ENCODE measurements at regions not wholly inside any gene's neighbourhood (a gene's known extent, or its start where the extent isn't known, plus 50 kb on each side); places are given as distances from the start of the nearest gene placed in this dataset.
"Not testable (repeated sequence)": the region's sequence is repeated elsewhere in the genome, so short reads cannot be mapped to it uniquely, and the experiment has no call there.

DNA sequence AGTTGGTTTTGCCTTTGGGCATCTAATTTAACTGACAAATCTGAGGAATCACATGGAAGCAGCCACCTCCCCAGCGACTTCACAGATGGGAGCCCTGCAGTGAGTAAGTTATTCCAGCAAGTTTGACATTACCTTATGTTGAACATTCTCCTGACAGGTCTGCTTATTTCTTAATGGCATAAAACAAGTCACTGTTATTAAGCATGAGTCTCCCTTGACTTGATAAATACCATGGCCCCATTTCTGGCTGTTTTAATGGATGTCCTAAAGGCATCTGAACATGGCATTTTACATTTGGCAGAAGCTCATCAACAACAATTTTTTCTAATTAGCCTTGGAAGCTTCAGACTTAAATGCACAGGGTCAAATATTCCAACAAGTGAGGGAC is 92.6 kb upstream of the CREB1 start:
- DNase-seq: no peak
- Histone ChIP-seq H3K9me3 (no peaks in the 10 kb centered on the region), H3K4me3 (no peak overlapping the region), H3K36me3 (ENCODE audit: low read depth, missing control alignments) (no peaks in the 10 kb centered on the region), H3K4me1 (no peaks in the 10 kb centered on the region), H3K27ac (no peak overlapping the region), H3K27me3 (no peaks in the 10 kb centered on the region)
- intact Hi-C loops (cut with DNase I; ENCODE audit: low total_unique reads): no loop called here
- TF ChIP-seq POLR2A (IDR thresholded peaks at IDR 0.05): no peak
- no peak for TF ChIP-seq CTCF (IDR thresholded peaks at IDR 0.05)
- WGBS, 2 donors: 92 to 100% methylated on average over 1 of the region's 1 CpG

DNA sequence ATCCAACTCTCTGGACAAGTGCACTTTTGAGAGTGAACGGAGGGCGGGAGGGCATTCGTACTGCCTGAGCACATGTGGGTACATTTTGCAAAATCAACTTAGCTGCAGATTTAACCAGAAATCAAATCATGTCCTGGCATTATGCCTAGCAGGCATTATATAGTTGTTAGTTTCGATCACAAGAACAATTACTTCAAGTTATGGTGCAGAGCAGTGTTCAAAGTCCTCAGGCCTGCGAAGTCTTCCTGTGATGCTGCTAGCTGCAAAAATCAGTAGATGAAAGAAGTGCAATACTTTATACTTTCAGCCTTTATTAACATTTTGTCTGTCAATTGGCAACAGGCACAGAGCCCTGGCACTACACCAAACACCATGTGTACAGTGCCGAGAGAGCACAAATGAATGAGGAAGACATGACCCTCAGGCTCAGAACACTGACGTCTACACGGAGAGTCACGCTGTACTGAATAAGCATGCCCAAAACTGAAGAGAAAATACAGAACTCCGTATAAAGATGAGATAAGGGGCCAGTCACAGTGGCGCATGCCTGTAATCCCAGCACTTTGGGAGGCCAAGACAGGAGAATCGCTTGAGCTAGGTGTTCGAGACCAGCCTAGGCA is 92.1 kb upstream of the CREB1 start:
- WGBS, 2 donors: 75 to 76% methylated on average over 13 of the region's 13 CpGs
- no peaks in the 10 kb centered on the region for H3K27me3 ChIP-seq
- H3K4me3 ChIP-seq: no peak overlapping the region
- peak; percentile 38 for DNase-seq
- TF ChIP-seq CTCF (IDR thresholded peaks at IDR 0.05) (no peak), POLR2A (IDR thresholded peaks at IDR 0.05) (no peak)
- no peak overlapping the region for H3K27ac ChIP-seq
- H3K9me3 ChIP-seq: no peaks in the 10 kb centered on the region
- no peaks in the 10 kb centered on the region for H3K4me1 ChIP-seq
- no peaks in the 10 kb centered on the region for H3K36me3 ChIP-seq (ENCODE audit: low read depth, missing control alignments)
- intact Hi-C loops (cut with DNase I; ENCODE audit: low total_unique reads): no loop called here

DNA sequence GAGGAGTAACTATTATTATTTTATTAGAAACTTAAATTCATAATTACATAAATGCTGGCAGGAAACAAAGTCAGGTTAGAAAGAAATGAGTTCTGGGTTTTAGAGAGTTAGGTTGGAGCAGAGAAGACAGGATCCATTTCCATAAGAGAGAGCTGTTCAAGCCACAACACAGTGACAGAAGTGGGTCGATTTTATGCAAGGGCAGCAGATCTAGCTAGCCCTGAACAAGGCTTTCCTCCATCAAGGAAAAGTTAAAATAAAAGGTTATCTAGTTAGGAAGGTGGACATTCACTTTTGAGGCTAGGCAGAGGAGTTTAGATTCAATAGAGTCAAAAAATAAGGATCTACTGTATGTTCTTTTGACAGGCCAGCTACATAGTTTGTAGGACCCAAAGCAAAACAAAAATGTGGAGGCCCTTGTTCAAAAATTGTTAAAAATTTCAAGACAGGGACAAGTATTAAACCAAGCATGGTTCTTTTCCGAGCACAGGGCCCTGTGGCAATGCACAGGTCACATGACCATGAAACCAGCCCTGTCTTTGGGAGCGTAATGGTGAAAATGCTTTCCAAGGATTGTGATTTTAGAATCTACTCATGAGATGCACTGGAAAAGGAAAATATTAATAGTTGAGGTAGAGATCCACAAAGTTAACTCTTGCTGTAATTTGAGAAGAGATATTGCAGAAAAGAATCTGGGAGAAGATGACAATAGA is 91.2 kb upstream of the CREB1 start:
- no peaks in the 10 kb centered on the region for H3K9me3 ChIP-seq
- no peak overlapping the region for H3K4me3 ChIP-seq
- intact Hi-C loops (cut with DNase I; ENCODE audit: low total_unique reads): no loop called here
- H3K27ac ChIP-seq: no peak overlapping the region
- TF ChIP-seq POLR2A (IDR thresholded peaks at IDR 0.05): no peak
- no peaks in the 10 kb centered on the region for H3K36me3 ChIP-seq (ENCODE audit: low read depth, missing control alignments)
- WGBS, 2 donors: 90 to 96% methylated on average over 3 of the region's 3 CpGs
- no peaks in the 10 kb centered on the region for H3K27me3 ChIP-seq
- DNase-seq: no peak
- H3K4me1 ChIP-seq: no peaks in the 10 kb centered on the region

GRCh38 chr2:207439881-207440280 is 89.9 kb upstream of the CREB1 start:
- H3K27ac ChIP-seq; DNase-seq; H3K36me3 ChIP-seq (ENCODE audit: low read depth, missing control alignments); H3K4me1 ChIP-seq; intact Hi-C loops (cut with DNase I; ENCODE audit: low total_unique reads); H3K9me3 ChIP-seq; H3K27me3 ChIP-seq; H3K4me3 ChIP-seq: not testable (repeated sequence)

GRCh38 chr2:207444756-207445155 is 85.0 kb upstream of the CREB1 start:
- Histone ChIP-seq H3K4me3 (no peak overlapping the region), H3K27ac (no peak overlapping the region), H3K4me1 (no peaks in the 10 kb centered on the region), H3K9me3 (no peaks in the 10 kb centered on the region), H3K36me3 (ENCODE audit: low read depth, missing control alignments) (no peaks in the 10 kb centered on the region), H3K27me3 (no peaks in the 10 kb centered on the region)
- no peak for DNase-seq
- no peak for TF ChIP-seq POLR2A (IDR thresholded peaks at IDR 0.05)
- intact Hi-C loops (cut with DNase I; ENCODE audit: low total_unique reads): no loop called here
- 81 to 84% methylated on average over 4 of the region's 4 CpGs for WGBS, 2 donors

GRCh38 chr2:207446653-207447052 is 83.1 kb upstream of the CREB1 start:
- Histone ChIP-seq H3K4me3 (no peak overlapping the region), H3K27me3 (no peaks in the 10 kb centered on the region), H3K9me3 (no peaks in the 10 kb centered on the region), H3K4me1 (no peaks in the 10 kb centered on the region), H3K27ac (no peak overlapping the region), H3K36me3 (ENCODE audit: low read depth, missing control alignments) (no peaks in the 10 kb centered on the region)
- TF ChIP-seq POLR2A (IDR thresholded peaks at IDR 0.05) (no peak), CTCF (IDR thresholded peaks at IDR 0.05) (no peak)
- no peak for DNase-seq
- intact Hi-C loops (cut with DNase I; ENCODE audit: low total_unique reads): no loop called here
- 62 to 69% methylated on average over 6 of the region's 6 CpGs for WGBS, 2 donors
